NCI-H2107 treated with DMSO at 0.1 percent for 48 hours (cell line): ENCODE measurements at regions not wholly inside any gene's neighbourhood (a gene's known extent, or its start where the extent isn't known, plus 50 kb on each side); places are given as distances from the start of the nearest gene placed in this dataset.

ENCODE experiments used
- DNase-seq: peaks from one replicate; lab custom pipeline; 2025; ENCODE audit not compliant: unreplicated experiment; lab: John Stamatoyannopoulos, UW

GRCh38 chr13:84405286-84405685 is 523.0 kb upstream of the SLITRK1 start:
- DNase-seq, result no peak

GRCh38 chr13:84400706-84401105 is 518.4 kb upstream of the SLITRK1 start:
- DNase-seq, result no peak

DNA sequence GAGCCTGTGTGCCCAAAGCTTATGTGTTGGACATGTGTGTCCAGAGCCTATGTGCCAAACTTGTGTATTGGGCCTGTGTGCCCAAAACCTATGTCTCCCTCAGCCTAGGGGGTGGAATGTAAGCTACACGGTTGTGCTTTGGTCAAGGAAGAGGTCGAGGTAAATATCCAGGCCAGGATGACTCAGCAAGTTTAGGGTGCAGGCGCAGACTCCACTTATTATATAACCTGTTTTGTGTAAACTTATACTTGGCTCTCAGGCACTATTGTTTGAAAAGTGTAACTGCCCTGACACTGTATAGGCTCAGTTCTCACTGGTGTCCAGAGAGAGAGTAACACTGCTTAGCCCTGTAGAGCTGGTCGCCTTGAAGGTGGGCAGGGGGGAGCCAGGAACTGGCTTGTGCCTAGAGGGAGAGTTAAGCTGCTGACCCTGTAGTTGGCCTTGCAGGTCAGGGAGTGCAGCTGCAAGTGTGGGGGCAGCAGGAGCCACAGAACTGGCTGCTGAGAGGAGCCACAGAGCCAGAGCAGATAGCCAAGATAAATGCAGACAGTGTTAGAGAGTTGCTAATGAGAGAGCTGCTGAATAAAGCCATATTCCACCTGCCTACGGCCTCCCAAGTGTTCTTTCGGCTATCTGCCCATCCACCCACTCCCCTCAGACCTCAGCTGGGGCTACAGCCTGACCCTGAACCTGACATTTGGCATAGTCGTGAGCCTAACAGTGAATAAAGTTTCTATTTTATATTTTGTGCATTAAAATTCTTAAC is 517.2 kb upstream of the SLITRK1 start:
- DNase-seq, result no peak

- no peak for DNase-seq
These were observed 511.8 kb upstream of the SLITRK1 start for GRCh38 chr13:84393981-84394625.

DNA sequence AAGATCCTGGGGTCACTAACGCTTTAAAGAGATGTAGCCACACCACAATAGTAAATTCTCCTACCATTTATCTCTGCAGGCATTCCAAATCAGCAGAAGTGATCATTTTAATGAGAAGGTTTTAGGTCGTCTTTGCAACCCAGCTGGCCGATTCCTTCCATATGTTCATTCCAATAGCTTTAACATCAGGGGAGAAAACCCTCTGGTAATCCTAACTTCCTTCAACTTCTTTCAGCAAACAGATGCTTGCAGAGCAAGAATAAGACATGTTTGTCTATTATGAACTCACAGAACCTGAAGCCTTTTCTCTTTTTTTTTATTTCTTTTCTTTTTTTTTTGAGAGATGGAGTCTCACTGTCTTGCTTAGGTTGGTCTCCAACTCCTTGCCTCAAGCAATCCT is 498.6 kb upstream of the SLITRK1 start:
- DNase-seq, result no peak

DNA sequence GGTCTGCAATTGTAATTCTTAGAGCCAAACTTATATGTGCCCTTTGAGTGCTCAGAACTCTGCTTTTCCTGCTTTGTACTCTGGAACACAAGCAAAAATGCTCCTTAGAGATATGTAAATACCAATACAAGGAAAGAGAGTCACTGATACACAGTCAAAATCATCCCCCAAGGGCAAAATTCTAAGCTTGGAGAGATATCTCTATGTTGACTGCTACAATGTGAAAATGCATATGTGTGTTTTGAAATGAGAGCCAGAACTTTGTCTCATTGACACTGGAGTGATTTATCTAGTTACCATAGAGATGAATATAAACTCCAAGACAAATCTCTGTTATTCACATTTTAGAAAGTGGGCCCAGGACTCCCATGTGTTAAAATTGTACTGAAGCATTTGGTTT is 494.8 kb upstream of the SLITRK1 start:
- no peak for DNase-seq

DNA sequence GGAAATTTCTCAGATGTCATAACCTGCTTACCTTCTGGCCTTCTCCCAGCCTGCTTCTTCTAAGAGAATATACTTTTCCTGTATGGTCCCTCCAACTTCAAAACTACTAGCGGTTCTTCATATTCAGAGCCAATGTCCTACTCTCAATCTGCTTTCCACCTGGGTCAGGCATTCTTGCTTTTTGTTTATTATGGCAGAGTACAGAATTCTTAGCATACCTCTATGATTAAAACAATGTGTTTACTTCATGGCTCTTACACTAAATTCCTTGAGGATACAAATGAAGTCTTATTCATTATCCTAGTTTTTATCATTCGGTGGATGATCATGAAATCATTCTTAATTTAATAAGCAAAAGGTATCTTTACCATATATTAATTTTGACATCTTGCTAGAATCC is 484.2 kb upstream of the SLITRK1 start:
- no peak for DNase-seq

DNA sequence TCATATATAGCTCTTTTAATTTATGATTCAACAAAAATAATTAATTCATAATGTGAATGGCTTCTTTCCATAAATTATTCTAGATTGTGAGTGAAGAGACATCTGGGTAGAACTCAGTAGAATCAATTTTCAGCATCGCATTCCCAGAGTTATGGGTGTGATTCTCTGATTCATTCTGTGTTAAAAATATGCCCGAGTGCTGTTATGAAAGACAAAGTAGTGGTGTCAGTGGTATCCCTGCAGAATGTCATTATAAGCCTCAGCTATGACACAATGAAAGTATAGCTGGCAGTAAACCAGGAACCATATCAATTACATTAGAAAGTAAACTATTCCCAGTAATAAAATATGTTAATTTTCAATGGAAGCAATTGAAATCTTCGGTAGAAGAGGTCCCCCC is 480.5 kb upstream of the SLITRK1 start:
- DNase-seq, result no peak

DNA sequence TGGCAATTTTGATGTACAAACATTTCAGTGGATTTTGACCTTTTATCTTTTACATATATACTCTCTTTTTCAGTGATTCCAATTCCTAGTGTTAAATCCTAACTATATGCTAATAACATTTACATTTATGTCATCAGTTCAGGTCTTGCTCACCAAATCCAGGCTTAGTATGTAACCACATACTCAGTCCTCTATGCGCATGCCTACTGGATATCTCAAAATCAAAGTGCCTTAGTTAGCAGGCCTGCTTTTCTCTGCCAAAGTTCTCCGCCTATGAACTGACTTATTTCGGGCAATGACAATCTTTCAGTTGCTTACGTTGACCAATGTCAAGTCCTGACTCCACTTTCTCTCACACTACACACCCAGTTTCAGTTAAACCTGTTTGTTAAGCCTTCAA is 478.5 kb upstream of the SLITRK1 start:
- no peak for DNase-seq

- no peak for DNase-seq
These were observed 476.3 kb upstream of the SLITRK1 start for GRCh38 chr13:84358601-84359000.

- no peak for DNase-seq
These were observed 470.7 kb upstream of the SLITRK1 start for GRCh38 chr13:84352946-84353345.

- DNase-seq, result no peak
These were observed 457.2 kb upstream of the SLITRK1 start for GRCh38 chr13:84339456-84339855.

DNA sequence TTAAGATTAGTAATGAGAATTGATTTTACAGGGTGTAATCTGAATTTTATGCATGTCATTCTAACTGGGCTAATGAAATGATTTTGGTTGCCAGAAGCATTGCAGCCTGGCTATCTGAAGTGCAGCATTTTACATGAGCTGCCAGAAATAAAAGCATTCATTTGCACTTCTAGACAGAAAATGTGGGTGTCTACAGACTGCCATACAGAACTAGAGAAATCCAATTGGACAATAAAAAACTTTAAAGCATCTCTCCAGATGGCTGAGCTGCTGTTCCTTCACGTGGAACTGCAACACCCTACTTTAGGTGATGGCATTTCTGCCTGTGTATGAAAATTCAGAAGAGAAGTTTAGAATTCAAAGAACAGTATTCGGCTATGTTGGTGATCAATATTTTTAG is 450.1 kb upstream of the SLITRK1 start:
- no peak for DNase-seq

GRCh38 chr13:84315527-84315926 is 433.3 kb upstream of the SLITRK1 start:
- no peak for DNase-seq

DNA sequence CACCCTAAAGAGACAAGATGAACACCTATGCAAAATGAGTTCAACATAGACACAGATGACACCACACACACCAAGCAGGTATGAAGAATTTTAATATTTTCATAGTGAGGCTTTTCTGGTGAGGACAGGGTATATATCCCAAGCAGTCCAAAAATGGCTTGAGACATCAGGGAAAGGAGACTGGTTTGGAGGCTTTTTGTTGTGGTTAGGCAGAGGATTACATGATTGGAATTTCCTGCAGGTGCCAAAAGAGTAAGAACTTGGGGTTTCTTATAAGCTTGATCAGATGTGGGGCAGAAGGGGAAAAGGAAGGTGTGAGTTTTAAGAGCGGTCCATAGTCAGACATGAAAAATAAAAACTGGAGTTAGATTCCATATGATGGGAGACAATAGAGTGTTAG is 420.8 kb upstream of the SLITRK1 start:
- no peak for DNase-seq

GRCh38 chr13:84297251-84297650 is 415.0 kb upstream of the SLITRK1 start:
- DNase-seq, result no peak

DNA sequence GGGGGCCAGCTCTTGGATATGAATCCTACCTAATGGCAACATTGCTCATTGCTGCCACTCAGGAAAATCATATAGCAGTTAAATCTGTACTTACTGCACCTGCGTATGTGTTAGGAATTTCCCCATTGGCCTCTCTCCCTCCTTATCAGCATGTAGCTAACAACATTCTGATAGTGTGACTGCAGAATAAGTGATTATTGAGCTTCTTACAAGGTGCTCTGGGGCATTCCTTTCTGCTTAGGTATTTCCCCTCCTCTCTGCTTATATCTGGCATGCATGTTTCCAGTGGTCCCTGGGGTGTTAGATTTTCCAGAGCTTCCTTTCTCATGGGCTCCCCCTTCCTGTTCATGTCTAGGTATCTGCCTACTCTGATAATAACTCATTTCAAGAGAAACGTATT is 414.1 kb upstream of the SLITRK1 start:
- DNase-seq, result no peak

GRCh38 chr13:84294576-84294975 is 412.3 kb upstream of the SLITRK1 start:
- no peak for DNase-seq

- DNase-seq, result no peak
These were observed 408.1 kb upstream of the SLITRK1 start for GRCh38 chr13:84290386-84290785.

GRCh38 chr13:84279166-84279565 is 396.9 kb upstream of the SLITRK1 start:
- no peak for DNase-seq

DNA sequence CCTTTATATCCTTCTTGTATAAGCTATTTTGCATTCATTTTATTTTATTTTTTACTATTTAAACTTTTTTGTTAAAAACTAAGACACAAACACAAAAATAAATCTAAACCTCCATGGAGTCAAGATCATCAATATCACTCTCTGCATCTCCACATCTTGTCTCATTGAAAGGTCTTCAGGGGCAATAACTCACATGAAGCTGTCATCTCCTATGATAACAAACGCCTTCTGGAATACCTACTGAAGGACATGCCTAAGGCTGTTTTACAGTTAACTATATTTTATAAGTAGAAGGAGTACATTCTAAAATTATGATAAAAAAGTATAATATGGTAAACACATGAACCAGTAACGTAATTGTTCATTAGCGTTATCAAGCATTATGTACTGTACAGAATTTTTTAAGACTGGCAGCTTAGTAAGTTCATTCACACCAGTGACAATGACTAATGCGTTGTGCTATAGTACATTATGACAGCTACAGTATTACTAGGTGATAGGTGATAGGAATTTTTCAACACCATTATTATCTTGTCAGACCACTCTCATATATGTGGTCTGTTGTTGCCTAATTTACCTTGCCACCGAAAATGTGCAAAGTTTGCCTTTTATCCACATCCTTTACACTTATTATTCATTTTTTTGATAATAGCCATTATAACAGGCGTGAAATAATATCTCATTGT is 390.7 kb upstream of the SLITRK1 start:
- no peak for DNase-seq

DNA sequence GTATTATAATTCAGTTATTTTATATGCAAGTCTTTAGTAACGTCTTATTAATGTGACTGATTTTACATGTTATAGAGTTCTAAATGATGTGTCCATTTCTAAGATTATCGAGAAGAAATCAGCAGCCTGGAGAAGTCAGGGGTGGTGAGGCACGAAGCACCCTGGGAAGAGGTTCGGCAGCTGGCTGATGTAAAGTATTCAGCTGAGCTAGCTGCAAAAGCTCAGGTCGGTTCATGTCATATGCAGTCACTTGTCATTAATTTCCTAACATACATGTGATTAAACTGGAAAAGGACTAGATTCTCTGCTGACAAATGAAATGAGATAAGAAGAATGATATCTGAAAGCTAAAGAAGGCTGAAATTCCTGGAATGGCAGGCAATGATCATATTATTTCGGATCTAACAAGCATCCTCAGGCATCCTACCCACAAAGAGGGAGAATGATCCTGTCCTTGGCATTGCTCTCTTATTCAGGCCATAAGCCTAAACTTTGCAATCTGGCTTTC is 383.0 kb upstream of the SLITRK1 start:
- no peak for DNase-seq
